Epidermal melanocyte (primary cell): ENCODE measurements at regions not wholly inside any gene's neighbourhood (a gene's known extent, or its start where the extent isn't known, plus 50 kb on each side); places are given as distances from the start of the nearest gene placed in this dataset.
"Not testable (repeated sequence)": the region's sequence is repeated elsewhere in the genome, so short reads cannot be mapped to it uniquely, and the experiment has no call there.

Source experiments
- DNase-seq: peaks from one replicate; pipeline ENCODE4 v3.0.0; 2011; ENCODE audit warnings: low spot score; ENCODE audit not compliant: insufficient read length

DNA sequence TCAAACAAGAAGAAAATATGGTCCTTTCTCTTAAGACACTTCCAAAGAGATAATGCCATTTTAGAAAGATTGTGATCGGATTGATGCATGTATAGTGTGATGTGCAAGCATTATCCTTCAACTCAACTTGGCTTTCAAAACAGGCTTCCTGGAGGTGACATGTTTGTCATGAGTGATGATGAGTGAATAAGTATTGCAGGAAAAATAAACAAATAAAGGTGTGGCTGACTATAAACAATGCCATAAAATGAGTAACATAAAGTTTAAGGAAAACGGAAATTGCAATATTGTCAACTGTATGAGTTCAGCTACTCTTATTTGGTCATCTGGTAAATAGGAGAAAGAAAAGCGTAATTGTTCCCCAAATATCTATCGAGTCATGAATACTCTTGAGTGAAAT is 1283.7 kb downstream of the PCDH9 start:
- DNase-seq: no peak

DNA sequence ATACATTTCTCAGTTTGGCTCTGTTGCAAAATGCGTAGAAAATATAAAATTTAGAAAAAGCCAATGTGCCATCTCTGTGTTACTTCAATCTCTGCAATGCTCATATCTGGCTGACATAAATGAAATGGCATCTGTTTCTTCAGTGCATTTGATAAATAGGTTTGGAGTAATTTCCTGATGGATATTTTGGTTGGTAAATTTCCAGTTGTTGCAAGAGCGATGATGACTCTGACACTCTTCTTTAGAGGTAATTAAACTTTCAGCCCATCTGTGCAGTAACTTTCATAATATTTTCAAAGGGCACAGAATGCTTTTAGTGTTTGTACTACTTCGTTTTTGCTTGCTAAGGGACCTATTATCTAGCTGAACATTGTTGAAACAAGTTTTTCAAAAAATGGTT is 1286.4 kb downstream of the PCDH9 start:
- DNase-seq: no peak

DNA sequence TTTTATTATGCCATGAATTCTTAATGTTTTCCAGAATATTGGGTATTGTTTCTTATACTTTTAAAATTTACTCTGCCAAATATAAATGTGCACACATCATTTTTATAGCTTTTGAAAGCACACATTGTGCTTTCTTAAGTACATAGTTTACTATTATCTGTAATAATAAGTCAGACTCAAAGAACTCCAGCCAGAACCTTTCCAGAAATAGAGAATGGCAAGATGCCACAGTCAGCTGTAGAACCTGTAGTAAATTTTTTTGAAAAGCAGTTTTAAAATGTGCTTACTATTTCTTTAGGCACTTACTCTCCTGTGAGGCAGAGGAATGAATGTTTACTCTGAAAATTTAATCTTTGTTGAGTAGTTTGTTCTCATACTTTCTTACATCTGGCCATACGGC is 1287.1 kb downstream of the PCDH9 start:
- no peak for DNase-seq

DNA sequence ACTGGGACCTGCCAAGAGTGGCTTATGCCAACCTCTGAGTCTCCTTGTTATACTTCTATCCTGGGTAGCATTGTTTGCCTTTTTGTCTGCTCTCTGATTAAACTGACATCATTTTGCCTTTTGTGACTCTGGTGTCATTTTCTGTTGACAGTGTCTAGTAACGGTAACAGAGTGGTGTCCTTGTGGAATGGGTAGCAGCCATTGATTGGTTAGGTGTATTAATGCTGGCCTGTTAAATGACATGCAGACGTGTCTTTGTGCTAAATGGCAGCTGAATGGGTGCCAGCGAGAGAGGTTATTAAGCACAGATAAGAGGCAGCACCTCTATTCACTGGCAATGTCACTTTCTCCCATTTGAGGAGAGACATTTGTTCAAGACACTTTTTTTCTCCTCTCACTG is 1289.4 kb downstream of the PCDH9 start:
- DNase-seq: no peak

DNA sequence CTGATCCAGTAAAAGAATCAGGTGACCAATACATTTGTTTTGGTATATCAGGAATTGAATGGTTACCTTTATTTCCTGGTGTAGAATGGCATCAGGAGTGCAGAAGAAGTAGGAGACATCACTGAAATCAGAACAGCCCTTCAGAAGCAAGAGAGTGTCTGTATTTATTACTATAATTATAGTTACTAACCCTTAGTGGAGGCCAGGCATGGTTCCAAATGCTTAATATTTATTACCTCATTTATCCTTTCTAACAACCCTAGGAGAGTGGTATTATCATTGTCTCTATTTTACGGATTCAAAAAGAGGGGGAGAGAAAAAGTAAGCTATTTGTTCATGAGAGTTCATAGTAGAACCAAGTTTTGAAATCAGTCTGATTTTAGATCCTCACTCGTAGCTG is 1292.9 kb downstream of the PCDH9 start:
- no peak for DNase-seq

DNA sequence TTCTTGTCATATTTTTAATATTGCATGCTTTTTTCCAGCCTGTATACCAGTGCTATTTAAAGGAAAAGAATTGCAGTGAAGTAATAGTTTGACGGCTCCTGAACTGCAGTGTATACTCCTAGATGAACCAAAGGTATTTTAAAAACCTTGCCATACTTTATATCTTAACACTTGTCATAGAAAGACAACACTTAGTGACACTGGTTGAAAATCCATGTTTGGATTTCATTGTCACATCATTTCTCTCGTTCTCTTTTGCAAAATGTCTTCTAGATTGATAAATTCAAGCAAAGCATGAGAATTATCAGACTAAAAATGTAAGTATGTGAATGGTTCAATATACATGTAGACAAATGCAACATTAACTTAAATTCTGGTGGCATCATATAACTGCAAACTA is 1293.9 kb downstream of the PCDH9 start:
- DNase-seq: no peak

DNA sequence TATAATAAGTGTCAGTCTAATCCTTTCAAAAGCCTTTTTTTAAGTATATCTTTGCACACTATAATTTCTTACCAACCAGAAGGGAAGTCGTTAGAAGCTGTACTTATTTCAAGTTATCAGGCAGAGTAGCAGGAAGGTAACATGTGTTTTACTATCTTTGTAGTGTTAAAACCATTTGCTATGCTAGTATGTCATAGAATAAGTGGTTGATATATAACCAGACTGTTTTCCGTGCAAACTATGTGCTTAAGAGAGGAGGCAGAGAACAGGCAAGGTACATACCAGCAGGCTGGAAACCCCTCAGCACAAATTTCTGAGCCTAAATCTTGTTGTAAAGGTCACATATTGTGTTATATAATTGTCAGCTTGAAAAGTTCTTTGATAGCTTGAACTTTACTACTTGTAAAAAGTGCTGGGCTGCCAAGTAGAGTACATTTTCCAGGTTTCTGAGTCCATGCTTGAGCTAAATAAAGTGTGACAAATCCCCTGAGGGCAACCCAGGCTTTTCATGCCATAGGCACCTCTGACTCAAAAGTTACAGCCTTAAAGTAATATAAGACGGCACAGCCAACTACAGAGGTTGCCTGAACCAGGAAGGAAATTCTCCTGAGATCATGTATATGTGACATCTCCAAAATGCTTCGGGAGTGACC is 1297.4 kb downstream of the PCDH9 start:
- no peak for DNase-seq

DNA sequence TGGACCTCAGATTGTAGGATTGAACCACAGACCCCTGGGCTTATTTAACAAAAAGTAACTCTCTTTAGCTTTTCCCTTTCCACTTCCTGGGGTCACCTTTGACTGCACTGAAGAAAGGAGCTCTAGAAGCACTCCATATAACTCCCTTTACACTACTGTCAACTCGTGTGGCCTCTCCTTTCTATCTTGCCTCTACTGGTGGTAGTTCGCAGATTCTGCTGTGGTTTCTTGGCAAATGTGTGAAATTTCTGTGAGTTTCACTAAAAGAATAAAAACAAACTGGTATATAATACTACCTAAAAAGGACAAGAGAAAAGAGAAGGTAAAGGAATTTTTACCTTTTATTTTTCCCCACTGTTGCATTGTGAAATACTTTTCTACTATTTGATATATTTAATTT is 1298.1 kb downstream of the PCDH9 start:
- DNase-seq: no peak

DNA sequence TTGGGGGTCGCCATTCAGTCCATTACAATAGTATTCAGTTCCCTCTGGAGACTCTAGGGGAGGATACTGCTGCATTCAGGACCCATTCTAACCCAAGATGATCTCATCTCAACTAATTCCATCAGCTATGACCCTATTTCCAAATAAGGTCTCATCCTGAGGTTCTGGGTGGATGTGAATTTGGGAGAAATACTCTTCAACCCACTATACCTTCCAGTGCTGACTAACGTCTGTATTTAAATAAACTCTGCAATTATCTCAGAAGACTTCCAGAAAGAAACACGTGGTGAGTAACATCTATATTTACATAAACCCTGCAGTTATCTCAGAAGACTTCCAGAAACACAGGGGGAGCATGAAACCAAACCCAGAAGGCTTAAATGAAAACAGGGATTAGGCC is 1300.7 kb downstream of the PCDH9 start:
- DNase-seq: no peak

DNA sequence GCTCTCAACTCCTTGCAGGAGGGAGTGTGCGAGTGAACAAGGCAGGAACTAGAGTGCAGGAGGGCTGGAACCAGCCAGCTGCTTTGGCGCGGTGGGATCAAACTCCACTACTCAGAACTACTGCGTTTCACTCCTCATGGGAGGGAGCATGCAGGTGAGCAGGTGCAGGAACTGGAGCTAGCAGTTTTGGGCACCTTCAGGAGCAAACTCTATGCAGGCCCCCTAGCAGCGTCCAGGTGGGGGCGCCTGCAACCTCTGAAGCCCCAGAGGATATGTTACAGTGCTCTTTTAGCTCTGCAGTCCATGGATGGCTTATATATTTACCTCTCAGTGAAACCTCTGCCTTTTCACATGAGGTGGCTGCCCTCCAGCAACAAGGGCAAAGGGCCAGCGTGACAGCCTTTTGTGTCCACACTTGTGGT is 1303.4 kb downstream of the PCDH9 start:
- DNase-seq: no peak

DNA sequence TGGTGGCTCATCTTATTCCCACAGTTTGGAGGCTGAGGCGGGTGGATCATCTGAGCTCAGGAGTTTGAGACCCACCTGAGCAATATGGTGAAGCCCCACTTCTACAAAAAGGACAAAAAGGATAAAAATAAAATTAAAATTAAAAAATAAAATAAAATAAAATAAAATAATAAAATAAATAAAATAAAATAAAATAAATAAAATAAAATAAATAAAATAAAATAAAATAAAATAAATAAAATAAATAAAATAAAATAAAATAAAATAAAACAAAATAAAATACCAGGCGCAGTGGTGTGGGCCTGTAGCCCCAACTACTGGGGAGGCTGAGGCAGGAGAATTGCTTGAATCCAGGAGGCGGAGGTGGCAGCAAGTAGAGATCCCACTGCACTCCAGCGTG is 1307.3 kb downstream of the PCDH9 start:
- DNase-seq: not testable (repeated sequence)

DNA sequence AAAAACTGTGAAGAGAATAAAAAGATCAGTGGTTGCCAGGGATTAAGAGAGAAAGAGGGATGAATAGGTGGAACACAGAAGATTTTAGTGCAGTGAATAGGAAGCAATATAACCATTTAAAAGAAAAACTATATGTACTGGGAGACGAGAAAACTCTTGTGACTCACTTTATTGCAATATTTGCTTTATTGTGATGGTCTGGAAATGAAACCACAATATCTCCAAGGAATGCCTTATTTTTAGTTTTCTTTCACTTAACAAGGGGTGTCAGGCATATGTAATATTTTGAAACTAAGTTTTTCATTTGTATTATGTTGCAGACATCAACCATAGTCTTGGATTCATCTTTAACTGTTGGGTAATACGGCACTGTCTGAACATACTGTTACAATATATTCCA is 1308.2 kb downstream of the PCDH9 start:
- DNase-seq: no peak

DNA sequence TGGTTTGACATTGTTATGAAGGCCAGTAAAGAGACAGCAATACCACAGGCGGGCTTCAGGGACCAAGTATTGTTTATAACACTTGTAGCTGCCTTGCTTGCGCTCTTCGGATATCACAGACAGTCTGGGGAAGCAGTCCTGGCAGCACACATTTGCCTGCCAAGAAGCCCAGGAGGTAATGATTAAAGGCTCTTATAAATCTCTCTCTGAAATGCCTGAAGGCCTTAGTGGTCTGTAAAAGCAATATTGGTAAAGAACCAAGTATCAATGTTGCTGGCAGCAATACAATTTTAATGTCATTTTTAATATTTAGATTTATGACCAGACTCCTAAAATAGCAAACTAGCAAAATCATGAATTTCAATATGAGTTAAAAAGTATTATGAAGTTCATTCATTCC is 1312.4 kb downstream of the PCDH9 start:
- no peak for DNase-seq

DNA sequence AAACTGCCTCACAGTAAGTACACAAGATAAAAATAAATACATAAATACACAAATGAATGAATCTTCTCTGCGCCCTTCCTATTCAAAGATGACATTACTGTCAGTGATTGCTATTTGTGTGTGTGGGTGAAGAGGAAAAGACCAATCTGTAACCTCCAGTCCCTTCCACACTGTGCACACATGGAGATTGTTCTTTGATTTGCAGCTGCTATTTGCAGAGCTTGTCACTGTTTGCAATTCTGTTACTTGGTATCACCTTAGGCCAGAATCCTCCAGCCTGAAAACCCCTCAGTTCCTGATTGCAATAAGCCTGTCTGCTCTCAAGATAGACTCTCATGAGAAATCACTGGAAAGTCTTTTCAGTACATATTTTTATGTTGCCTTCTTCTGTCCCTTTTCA is 1314.9 kb downstream of the PCDH9 start:
- DNase-seq: no peak

DNA sequence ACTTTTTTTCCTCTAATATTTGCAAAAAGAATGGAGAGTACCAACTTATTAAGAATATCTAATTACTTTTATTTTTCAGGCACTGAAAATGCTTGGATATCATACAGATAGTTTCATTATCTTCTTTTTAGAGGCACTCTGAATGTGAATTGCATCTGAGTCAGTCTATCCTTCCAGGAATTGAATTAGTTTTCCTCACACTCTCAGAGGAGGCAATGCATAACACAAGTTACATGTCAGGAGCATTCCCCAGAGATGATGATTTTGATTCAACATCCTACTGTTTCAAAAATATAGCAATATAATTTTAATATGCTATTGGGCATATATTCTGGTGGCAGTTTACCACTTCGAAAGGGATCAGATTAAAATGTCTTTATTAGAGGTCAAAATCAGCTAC is 1315.4 kb downstream of the PCDH9 start:
- DNase-seq: no peak

DNA sequence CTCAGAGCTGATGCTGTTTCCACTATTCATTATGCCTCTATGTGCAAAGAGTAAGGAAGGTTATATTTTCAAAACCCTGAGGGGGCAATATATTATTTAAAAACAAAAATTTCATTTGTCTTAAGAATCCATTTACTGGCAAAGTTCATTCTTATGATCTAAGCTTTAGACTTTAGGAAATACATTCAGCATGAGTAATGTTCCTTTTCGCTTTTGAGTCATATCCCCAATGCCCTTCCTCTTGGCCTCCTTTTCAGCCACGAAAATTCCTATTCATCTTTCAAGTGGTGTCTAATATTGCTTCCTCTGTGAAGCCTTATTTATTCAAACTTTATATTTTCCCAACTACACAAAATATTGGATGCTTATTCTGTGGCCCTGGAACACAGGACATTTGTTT is 1317.0 kb downstream of the PCDH9 start:
- no peak for DNase-seq

DNA sequence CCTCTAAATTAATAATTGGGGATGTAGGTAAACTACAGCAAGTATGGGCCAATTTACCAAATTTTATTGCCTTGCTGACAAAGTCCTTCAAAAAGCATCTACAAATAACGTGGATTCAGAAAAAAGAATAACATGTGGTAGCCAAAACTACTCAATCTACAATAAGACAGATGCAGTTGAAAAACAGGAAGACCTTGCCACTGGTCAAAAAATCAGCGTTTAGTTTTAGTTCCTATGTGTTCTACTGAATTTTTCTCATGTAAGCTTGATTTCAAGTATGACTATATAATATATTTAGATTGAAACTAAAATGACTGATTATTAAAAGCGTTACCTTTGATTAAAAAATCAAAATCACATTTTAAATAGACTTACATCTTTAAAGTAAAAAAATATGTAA is 1317.6 kb downstream of the PCDH9 start:
- DNase-seq: no peak

DNA sequence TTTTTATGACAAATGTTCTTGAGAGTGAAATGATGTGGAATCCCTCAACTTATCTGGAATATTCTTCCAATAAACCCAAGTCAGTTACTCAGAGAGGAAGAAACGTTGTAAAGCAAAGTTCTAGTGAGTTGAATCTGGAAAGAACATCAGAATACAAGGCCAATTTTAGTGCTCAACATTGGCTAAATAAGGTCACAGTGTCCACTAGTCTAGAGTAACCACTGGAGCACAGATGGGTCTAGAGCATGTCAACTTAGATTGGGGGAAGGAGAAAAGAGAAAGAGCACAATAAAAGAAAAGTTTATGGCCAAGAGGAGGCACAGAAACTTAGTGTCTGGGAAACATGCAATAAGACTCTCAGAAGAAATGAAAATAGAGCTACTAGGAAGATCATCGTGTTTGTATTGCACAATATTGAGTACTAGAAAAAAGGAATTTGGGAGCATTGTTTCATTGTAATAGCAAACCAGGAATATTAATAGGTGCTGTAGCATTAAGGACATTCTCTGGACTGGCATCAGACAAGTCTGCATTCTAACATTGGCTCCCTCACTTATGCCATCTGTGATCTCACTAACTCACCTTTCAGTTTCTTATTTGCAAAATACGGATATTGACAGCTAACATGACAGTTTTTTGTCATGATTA is 1318.5 kb downstream of the PCDH9 start:
- no peak for DNase-seq

DNA sequence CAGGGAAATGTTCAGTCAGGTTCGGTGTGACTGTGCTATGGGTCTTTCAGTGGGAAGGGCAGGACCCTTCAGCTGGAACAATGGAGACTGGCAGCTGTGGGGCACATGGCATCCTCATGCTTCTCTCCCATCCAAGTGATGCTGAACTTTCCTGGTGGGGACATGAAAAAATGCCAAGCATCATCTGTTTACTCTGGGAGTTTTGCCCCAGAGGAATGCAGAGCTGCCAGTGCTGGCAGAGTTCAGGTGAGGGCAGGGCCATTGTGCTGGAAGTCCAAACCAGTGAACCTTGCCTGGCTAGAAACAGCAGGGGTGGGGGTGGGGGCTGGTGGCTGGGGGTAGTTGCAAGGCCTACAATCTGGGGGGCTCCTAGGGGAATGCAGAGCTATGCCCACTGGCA is 1320.6 kb downstream of the PCDH9 start:
- DNase-seq: no peak

DNA sequence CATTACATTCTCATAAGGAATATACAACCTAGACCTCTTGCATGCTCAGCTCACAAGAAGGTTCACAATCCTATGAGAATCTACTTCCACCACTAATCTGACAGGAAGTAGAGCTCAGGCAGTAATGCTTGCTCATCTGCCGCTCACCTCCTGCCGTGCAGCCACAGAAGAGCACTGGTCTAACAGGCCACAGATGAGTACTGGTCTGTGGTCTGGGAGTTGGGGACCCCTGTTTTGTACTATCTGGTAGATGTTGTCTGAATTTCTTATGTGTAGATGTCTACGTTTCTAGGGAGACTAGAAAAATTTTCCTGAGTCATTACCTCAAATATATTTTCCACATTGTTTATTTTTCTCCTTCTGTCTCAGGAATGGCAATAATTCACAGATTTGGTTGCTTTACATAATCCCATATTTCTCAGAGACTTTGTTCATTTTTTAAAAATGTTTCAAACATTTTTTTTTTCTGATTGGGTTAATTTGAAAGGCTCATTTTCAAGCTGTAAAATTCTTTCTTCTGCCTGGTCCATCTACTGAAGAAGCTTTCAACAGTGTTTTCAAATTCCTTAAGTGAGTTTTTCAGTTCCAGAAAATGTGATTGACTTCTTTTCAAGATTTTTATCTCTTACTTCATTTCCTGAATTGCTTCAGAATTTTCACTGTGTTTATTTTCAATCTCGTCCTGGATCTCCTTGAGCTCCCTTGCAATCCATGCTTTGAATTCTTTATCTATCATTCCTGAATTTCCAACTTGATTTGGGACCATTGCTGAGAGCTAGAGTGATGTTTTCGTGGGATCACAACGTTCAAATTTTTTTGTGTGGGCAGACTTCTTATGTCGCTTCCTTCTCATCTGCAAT is 1322.2 kb downstream of the PCDH9 start:
- DNase-seq: no peak

DNA sequence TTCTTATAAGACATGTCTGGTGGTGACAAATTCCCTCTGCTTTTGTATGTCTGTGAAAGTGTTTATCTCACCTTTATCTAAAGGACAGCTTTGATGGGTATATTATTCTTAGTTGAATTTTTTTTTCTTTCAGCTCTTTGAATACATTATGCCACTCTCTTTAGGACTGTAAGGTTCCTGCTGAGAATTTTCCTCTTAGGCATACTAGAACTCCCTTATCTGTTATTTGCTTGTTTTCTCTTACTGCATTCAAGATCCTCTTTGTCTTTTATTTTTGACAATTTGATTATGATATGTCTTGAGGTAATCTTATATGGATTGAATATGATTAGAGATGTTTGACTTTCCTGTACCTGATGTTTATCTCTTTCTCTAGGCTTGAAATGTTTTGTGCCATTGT is 1328.4 kb downstream of the PCDH9 start:
- no peak for DNase-seq

DNA sequence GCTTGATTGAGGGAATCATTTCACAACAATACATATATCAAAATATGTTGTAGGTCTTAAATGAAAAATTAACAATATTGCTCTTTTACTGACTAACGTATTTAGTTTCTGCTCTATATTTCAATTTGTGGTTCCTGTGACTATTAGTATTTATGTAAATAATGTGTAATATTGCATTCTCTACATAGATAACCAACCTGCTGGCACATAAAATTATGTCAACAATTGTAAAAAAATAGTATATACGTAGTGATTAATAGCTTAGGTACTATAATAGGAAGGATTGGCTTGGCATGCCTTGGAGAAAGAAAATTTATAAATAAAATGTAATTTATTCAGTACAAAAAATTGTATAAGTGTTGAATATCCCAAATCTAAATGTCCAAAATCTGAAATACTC is 1336.1 kb downstream of the PCDH9 start:
- DNase-seq: no peak

DNA sequence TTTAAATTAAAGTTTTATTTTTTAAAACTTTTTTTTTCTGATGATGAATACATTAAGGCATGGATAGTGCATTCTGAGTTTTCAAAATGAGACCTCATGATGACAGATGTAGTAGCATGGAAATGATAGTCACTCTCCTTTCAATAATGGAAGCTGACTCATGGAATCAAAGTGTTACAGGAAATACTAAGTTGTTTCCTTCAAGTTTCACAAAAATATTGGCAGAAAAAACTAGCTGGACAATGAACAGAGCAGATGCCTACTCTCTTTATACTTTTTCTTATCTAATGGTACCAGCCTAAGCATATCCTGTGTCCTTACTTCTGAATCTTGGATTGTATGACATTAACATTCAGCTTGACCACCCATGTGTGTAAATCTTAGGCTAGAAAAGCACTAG is 1337.3 kb downstream of the PCDH9 start:
- DNase-seq: no peak
